ENCODE measurements at regions not wholly inside any gene's neighbourhood (a gene's known extent, or its start where the extent isn't known, plus 50 kb on each side); places are given as distances from the start of the nearest gene placed in this dataset.

DNA sequence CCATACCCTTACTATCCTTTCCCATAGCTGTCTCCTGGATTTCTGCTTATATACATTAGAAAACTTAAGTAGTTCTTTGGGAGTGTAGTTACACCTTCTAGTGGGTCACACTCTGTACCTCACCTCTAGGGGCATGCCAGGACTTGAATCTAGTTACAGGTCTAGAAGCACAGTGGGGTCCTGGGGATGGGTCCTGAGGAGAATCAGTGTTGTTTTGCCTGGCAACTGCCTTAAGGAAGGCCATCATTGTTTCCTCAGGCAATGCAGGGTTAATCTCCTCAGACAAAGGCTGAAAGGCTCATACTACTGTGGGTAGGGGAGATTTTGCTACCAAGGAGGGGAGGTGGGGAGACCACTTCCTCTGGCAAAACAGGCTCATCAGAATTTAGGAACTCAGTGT lies 750.3 kb downstream of the FAT4 start:
- FAIRE-seq (no peak), DNase-seq (ENCODE audit: insufficient read length, low spot score) (no peak)
- TF ChIP-seq POLR2AphosphoS5 (IDR thresholded peaks at IDR 0.05; ENCODE audit: low read depth, low read length), result no peak
- no peak for TF ChIP-seq SPI1 (IDR thresholded peaks at IDR 0.05; ENCODE audit: low read depth, low read length)
- no peak for TF ChIP-seq POU2F2 (IDR thresholded peaks at IDR 0.05; ENCODE audit: low read depth, low read length)
- TF ChIP-seq PAX5 (IDR thresholded peaks at IDR 0.05; ENCODE audit: insufficient read depth, low read length, severe bottlenecking), result no peak
- TF ChIP-seq TAF1 (IDR thresholded peaks at IDR 0.05; ENCODE audit: low read depth, low read length), result no peak
- no peak for TF ChIP-seq POLR2A (IDR thresholded peaks at IDR 0.05; ENCODE audit: low read depth, low read length)

GRCh38 chr4:126071346-126072333 lies 756.9 kb downstream of the FAT4 start:
- no peak for FAIRE-seq
- no peak for DNase-seq (ENCODE audit: insufficient read length, low spot score)
- TF ChIP-seq POLR2A (IDR thresholded peaks at IDR 0.05; ENCODE audit: low read depth, low read length) (no peak), SPI1 (IDR thresholded peaks at IDR 0.05; ENCODE audit: low read depth, low read length) (no peak), POLR2AphosphoS5 (IDR thresholded peaks at IDR 0.05; ENCODE audit: low read depth, low read length) (no peak), PAX5 (IDR thresholded peaks at IDR 0.05; ENCODE audit: insufficient read depth, low read length, severe bottlenecking) (no peak), TAF1 (IDR thresholded peaks at IDR 0.05; ENCODE audit: low read depth, low read length) (no peak), POU2F2 (IDR thresholded peaks at IDR 0.05; ENCODE audit: low read depth, low read length) (no peak)

DNA sequence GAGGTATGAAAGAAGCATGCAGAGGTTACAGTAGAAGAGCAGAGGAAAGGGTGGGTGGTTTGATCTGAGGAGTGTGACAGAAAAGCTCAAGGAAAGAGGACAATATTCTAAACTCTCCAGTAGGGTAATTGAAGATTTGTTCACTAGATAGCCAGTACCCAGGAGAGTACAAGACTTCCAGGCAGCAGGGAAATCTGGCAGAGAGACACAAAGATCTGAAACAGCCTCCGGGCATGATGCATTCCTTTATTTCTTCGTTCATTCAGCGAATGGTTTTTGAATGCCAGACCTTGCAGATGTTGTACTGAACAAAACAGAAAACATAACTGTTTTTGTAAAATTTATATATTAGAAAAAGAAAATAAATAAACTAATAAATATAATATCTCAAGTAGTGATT lies 766.6 kb downstream of the FAT4 start:
- TF ChIP-seq POU2F2 (IDR thresholded peaks at IDR 0.05; ENCODE audit: low read depth, low read length), result no peak
- FAIRE-seq, result no peak
- no peak for DNase-seq (ENCODE audit: insufficient read length, low spot score)

- TF ChIP-seq POLR2A (IDR thresholded peaks at IDR 0.05; ENCODE audit: low read depth, low read length), result no peak
- no peak for TF ChIP-seq SPI1 (IDR thresholded peaks at IDR 0.05; ENCODE audit: low read depth, low read length)
- TF ChIP-seq POU2F2 (IDR thresholded peaks at IDR 0.05; ENCODE audit: low read depth, low read length), result no peak
- TF ChIP-seq POLR2AphosphoS5 (IDR thresholded peaks at IDR 0.05; ENCODE audit: low read depth, low read length), result no peak
- no peak for TF ChIP-seq PAX5 (IDR thresholded peaks at IDR 0.05; ENCODE audit: insufficient read depth, low read length, severe bottlenecking)
- TF ChIP-seq TAF1 (IDR thresholded peaks at IDR 0.05; ENCODE audit: low read depth, low read length), result no peak
- DNase-seq (ENCODE audit: insufficient read length, low spot score) (no peak), FAIRE-seq (no peak)
These were observed 771.3 kb downstream of the FAT4 start for GRCh38 chr4:126086041-126086440.

DNA sequence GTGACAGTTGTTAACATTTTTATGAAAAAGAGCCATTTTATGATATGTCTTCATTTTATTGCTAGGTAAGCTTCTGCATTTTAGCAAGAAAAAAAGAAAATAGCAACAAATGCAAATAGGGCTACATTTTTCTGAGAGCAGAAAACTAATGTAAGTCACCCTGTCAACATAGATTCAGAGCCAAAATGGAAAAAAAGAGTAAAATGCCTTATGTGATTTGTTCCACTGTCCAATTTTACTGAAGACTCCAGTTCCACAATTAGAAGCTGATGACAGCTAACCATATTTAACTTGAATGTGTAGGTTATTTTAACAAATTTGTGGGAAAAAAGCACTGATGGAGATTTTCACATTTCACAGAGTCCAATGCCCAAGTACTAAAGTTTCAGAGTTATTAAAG lies 772.3 kb downstream of the FAT4 start:
- no peak for TF ChIP-seq POLR2AphosphoS5 (IDR thresholded peaks at IDR 0.05; ENCODE audit: low read depth, low read length)
- no peak for TF ChIP-seq TAF1 (IDR thresholded peaks at IDR 0.05; ENCODE audit: low read depth, low read length)
- TF ChIP-seq SPI1 (IDR thresholded peaks at IDR 0.05; ENCODE audit: low read depth, low read length), result no peak
- TF ChIP-seq PAX5 (IDR thresholded peaks at IDR 0.05; ENCODE audit: insufficient read depth, low read length, severe bottlenecking), result no peak
- no peak for TF ChIP-seq POU2F2 (IDR thresholded peaks at IDR 0.05; ENCODE audit: low read depth, low read length)
- TF ChIP-seq POLR2A (IDR thresholded peaks at IDR 0.05; ENCODE audit: low read depth, low read length), result no peak
- FAIRE-seq (no peak), DNase-seq (ENCODE audit: insufficient read length, low spot score) (no peak)

GRCh38 chr4:126097155-126097799 lies 782.5 kb downstream of the FAT4 start:
- no peak for FAIRE-seq
- TF ChIP-seq POLR2A (IDR thresholded peaks at IDR 0.05; ENCODE audit: low read depth, low read length) (no peak), SPI1 (IDR thresholded peaks at IDR 0.05; ENCODE audit: low read depth, low read length) (no peak), TAF1 (IDR thresholded peaks at IDR 0.05; ENCODE audit: low read depth, low read length) (no peak), PAX5 (IDR thresholded peaks at IDR 0.05; ENCODE audit: insufficient read depth, low read length, severe bottlenecking) (no peak)
- no peak for DNase-seq (ENCODE audit: insufficient read length, low spot score)

DNA sequence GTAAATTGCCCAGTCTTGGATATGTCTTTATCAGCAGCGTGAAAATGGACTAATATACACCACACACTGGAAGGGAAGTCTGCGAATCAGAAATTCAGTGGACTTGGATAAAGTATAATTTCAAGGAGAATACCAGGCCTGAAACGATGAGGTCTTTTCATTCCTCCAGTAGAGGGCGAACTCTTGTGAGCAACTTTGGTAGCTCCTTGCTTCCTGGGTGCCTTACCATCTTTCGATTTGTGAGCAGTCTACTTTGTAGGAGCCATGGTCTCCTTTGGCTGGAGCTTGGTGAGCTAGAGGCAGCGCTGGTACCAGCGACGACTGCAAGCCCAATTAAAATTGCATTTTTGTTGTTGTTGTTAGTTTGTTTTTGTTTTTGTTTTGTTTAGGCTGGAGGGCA lies 791.9 kb downstream of the FAT4 start:
- TF ChIP-seq PAX5 (IDR thresholded peaks at IDR 0.05; ENCODE audit: insufficient read depth, low read length, severe bottlenecking), result no peak
- TF ChIP-seq POLR2AphosphoS5 (IDR thresholded peaks at IDR 0.05; ENCODE audit: low read depth, low read length), result no peak
- no peak for TF ChIP-seq TAF1 (IDR thresholded peaks at IDR 0.05; ENCODE audit: low read depth, low read length)
- TF ChIP-seq SPI1 (IDR thresholded peaks at IDR 0.05; ENCODE audit: low read depth, low read length), result no peak
- TF ChIP-seq POU2F2 (IDR thresholded peaks at IDR 0.05; ENCODE audit: low read depth, low read length), result no peak
- TF ChIP-seq POLR2A (IDR thresholded peaks at IDR 0.05; ENCODE audit: low read depth, low read length), result no peak
- DNase-seq (ENCODE audit: insufficient read length, low spot score) (no peak), FAIRE-seq (no peak)

- FAIRE-seq (no peak), DNase-seq (ENCODE audit: insufficient read length, low spot score) (no peak)
- TF ChIP-seq SPI1 (IDR thresholded peaks at IDR 0.05; ENCODE audit: low read depth, low read length) (no peak), PAX5 (IDR thresholded peaks at IDR 0.05; ENCODE audit: insufficient read depth, low read length, severe bottlenecking) (no peak), POLR2A (IDR thresholded peaks at IDR 0.05; ENCODE audit: low read depth, low read length) (no peak), TAF1 (IDR thresholded peaks at IDR 0.05; ENCODE audit: low read depth, low read length) (no peak), POLR2AphosphoS5 (IDR thresholded peaks at IDR 0.05; ENCODE audit: low read depth, low read length) (no peak), POU2F2 (IDR thresholded peaks at IDR 0.05; ENCODE audit: low read depth, low read length) (no peak)
These were observed 795.1 kb downstream of the FAT4 start for GRCh38 chr4:126109836-126110235.

- FAIRE-seq, result no peak
- TF ChIP-seq POLR2A (IDR thresholded peaks at IDR 0.05; ENCODE audit: low read depth, low read length) (no peak), POLR2AphosphoS5 (IDR thresholded peaks at IDR 0.05; ENCODE audit: low read depth, low read length) (no peak), SPI1 (IDR thresholded peaks at IDR 0.05; ENCODE audit: low read depth, low read length) (no peak), PAX5 (IDR thresholded peaks at IDR 0.05; ENCODE audit: insufficient read depth, low read length, severe bottlenecking) (no peak), TAF1 (IDR thresholded peaks at IDR 0.05; ENCODE audit: low read depth, low read length) (no peak), POU2F2 (IDR thresholded peaks at IDR 0.05; ENCODE audit: low read depth, low read length) (no peak)
- DNase-seq (ENCODE audit: insufficient read length, low spot score), result no peak
These were observed 798.3 kb downstream of the FAT4 start for GRCh38 chr4:126113058-126113457.
